Muscle layer of colon (tissue), 2 donors: ENCODE measurements at regions not wholly inside any gene's neighbourhood (a gene's known extent, or its start where the extent isn't known, plus 50 kb on each side); places are given as distances from the start of the nearest gene placed in this dataset.

ENCODE experiments used
- H3K27ac ChIP-seq: one replicate; pipeline ENCODE4 v1.7.0; 2013; ENCODE audit warnings: low read depth, mild to moderate bottlenecking, low read length, moderate library complexity
- H3K27me3 ChIP-seq, 2 donors: one replicate each; pipeline ENCODE4 v1.7.0; 2013; ENCODE audit warnings: low read length in 2 of 2, mild to moderate bottlenecking in 2 of 2; ENCODE audit not compliant: insufficient read depth in 2 of 2, control insufficient read depth in 1 of 2
- H3K36me3 ChIP-seq: one replicate; pipeline ENCODE4 v1.7.0; 2013; ENCODE audit warnings: mild to moderate bottlenecking, low read length; ENCODE audit not compliant: insufficient read depth
- H3K4me1 ChIP-seq: one replicate; pipeline ENCODE4 v1.7.0; 2013; ENCODE audit warnings: mild to moderate bottlenecking, low read length; ENCODE audit not compliant: insufficient read depth
- H3K4me3 ChIP-seq, 2 donors: one replicate each; pipeline ENCODE4 v1.7.0; 2013; ENCODE audit warnings: low read length in 2 of 2, low read depth in 1 of 2, mild to moderate bottlenecking in 1 of 2, moderate library complexity in 1 of 2
- H3K9ac ChIP-seq: one replicate; pipeline ENCODE4 v1.7.0; 2013; ENCODE audit warnings: low read length
- H3K9me3 ChIP-seq: one replicate; pipeline ENCODE4 v1.7.0; 2013; ENCODE audit warnings: mild to moderate bottlenecking, low read length
- donor health status: abdominal sarcoma.
- donor health status: Adenocarcinoma of cecum.

- Histone ChIP-seq H3K9ac (no peak overlapping the region), H3K4me3 (no peak overlapping the region), H3K4me1 (no peaks in the 10 kb centered on the region), H3K27ac (no peak overlapping the region), H3K36me3 (no peaks in the 10 kb centered on the region), H3K27me3 (peaks cover 0 to 5% of the 10 kb centered on the region in 2 donors), H3K9me3 (no peaks in the 10 kb centered on the region)
Measured at GRCh38 chr14:106848330-106849121, 1322.1 kb downstream of the TMEM121 start.

GRCh38 chr14:106850913-106851825 lies 1324.8 kb downstream of the TMEM121 start:
- H3K9me3 ChIP-seq, result no peaks in the 10 kb centered on the region
- H3K4me3 ChIP-seq, result no peak overlapping the region
- H3K27ac ChIP-seq, result no peak overlapping the region
- no peaks in the 10 kb centered on the region for H3K4me1 ChIP-seq
- no peaks in the 10 kb centered on the region for H3K36me3 ChIP-seq
- H3K27me3 ChIP-seq, result no peaks in the 10 kb centered on the region
- no peak overlapping the region for H3K9ac ChIP-seq

GRCh38 chr14:106872611-106873446 lies 1346.4 kb downstream of the TMEM121 start:
- Histone ChIP-seq H3K27ac (no peak overlapping the region), H3K4me3 (no peak overlapping the region), H3K9ac (no peak overlapping the region), H3K4me1 (no peaks in the 10 kb centered on the region), H3K36me3 (no peaks in the 10 kb centered on the region), H3K27me3 (peaks cover 0 to 8% of the 10 kb centered on the region in 2 donors), H3K9me3 (no peaks in the 10 kb centered on the region)

GRCh38 chr14:106874350-106874749 lies 1348.0 kb downstream of the TMEM121 start:
- H3K27me3 ChIP-seq, result peaks cover 0 to 8% of the 10 kb centered on the region in 2 donors
- no peaks in the 10 kb centered on the region for H3K4me1 ChIP-seq
- no peak overlapping the region for H3K9ac ChIP-seq
- no peaks in the 10 kb centered on the region for H3K9me3 ChIP-seq
- no peak overlapping the region for H3K4me3 ChIP-seq
- H3K36me3 ChIP-seq, result no peaks in the 10 kb centered on the region
- no peak overlapping the region for H3K27ac ChIP-seq

GRCh38 chr14:106875503-106875902 lies 1349.1 kb downstream of the TMEM121 start:
- no peak overlapping the region for H3K4me3 ChIP-seq
- no peak overlapping the region for H3K27ac ChIP-seq
- H3K27me3 ChIP-seq, result peaks cover 0 to 8% of the 10 kb centered on the region in 2 donors
- no peaks in the 10 kb centered on the region for H3K4me1 ChIP-seq
- no peaks in the 10 kb centered on the region for H3K36me3 ChIP-seq
- H3K9ac ChIP-seq, result no peak overlapping the region
- H3K9me3 ChIP-seq, result no peaks in the 10 kb centered on the region

GRCh38 chr14:106876711-106877110 lies 1350.3 kb downstream of the TMEM121 start:
- no peaks in the 10 kb centered on the region for H3K36me3 ChIP-seq
- no peak overlapping the region for H3K27ac ChIP-seq
- no peak overlapping the region for H3K9ac ChIP-seq
- H3K4me3 ChIP-seq, result no peak overlapping the region
- no peaks in the 10 kb centered on the region for H3K9me3 ChIP-seq
- peaks cover 0 to 8% of the 10 kb centered on the region in 2 donors for H3K27me3 ChIP-seq
- H3K4me1 ChIP-seq, result no peaks in the 10 kb centered on the region

- peaks cover 0 to 6% of the 10 kb centered on the region in 2 donors for H3K27me3 ChIP-seq
- no peak overlapping the region for H3K27ac ChIP-seq
- H3K9me3 ChIP-seq, result no peaks in the 10 kb centered on the region
- H3K4me1 ChIP-seq, result no peaks in the 10 kb centered on the region
- no peaks in the 10 kb centered on the region for H3K36me3 ChIP-seq
- H3K9ac ChIP-seq, result no peak overlapping the region
- no peak overlapping the region for H3K4me3 ChIP-seq
Measured at GRCh38 chr14:106877517-106877916, 1351.1 kb downstream of the TMEM121 start.

GRCh38 chr14:106879241-106879640 lies 1352.9 kb downstream of the TMEM121 start:
- no peaks in the 10 kb centered on the region for H3K9me3 ChIP-seq
- no peaks in the 10 kb centered on the region for H3K36me3 ChIP-seq
- no peak overlapping the region for H3K9ac ChIP-seq
- H3K27ac ChIP-seq, result no peak overlapping the region
- peaks cover 0 to 3% of the 10 kb centered on the region in 2 donors for H3K27me3 ChIP-seq
- no peaks in the 10 kb centered on the region for H3K4me1 ChIP-seq
- H3K4me3 ChIP-seq, result no peak overlapping the region

- Histone ChIP-seq H3K4me3 (no peak overlapping the region), H3K9ac (no peak overlapping the region), H3K9me3 (no peaks in the 10 kb centered on the region), H3K4me1 (no peaks in the 10 kb centered on the region), H3K36me3 (no peaks in the 10 kb centered on the region), H3K27me3 (no peaks in the 10 kb centered on the region), H3K27ac (no peak overlapping the region)
Measured at GRCh38 chr14:106883218-106883692, 1356.9 kb downstream of the TMEM121 start.
